ENCODE measurements at regions not wholly inside any gene's neighbourhood (a gene's known extent, or its start where the extent isn't known, plus 50 kb on each side); places are given as distances from the start of the nearest gene placed in this dataset.

- no peaks in the 10 kb centered on the region for H3K36me3 ChIP-seq (ENCODE audit: low read depth)
- H2AFZ ChIP-seq = no peak overlapping the region
- H3K27ac ChIP-seq = no peak overlapping the region
- DNase-seq = no peak
- no peaks in the 10 kb centered on the region for H3K79me2 ChIP-seq (ENCODE audit: low read depth)
- intact Hi-C loops (cut with micrococcal nuclease; ENCODE audit: unreplicated experiment) = no loop called here
- H4K20me1 ChIP-seq (ENCODE audit: insufficient read depth) = no peaks in the 10 kb centered on the region
- no TSS peak for BruUV-seq (replicated peaks)
- TF ChIP-seq CTCF (conservative IDR thresholded peaks at IDR 0.05) (no peak), EZH2 (IDR thresholded peaks at IDR 0.05; ENCODE audit: low read depth) (no peak)
- POLR2A ChIA-PET (ENCODE audit: unreplicated experiment) = interaction anchor here (0.7 kb wide), 1 partner anchor 828 kb away, joined by 4 read pairs; no protein-coding TSS in a partner anchor
- no peak overlapping the region for H3K4me3 ChIP-seq
- CTCF ChIA-PET = no interaction called here
- H3K4me1 ChIP-seq (replicated peaks; ENCODE audit: insufficient read depth) = no peaks in the 10 kb centered on the region
- no peaks in the 10 kb centered on the region for H3K27me3 ChIP-seq (ENCODE audit: insufficient read depth, low read depth)
- no peaks in the 10 kb centered on the region for H3K9me2 ChIP-seq (ENCODE audit: insufficient read depth)
- H3F3A ChIP-seq (ENCODE audit: insufficient read depth, low read depth) = no peaks in the 10 kb centered on the region
- no peak overlapping the region for H3K4me2 ChIP-seq
- H3K9me3 ChIP-seq (ENCODE audit: insufficient read depth, low read depth) = no peaks in the 10 kb centered on the region
Observed at GRCh38 chr11:23704183-23704582, 792.7 kb upstream of the LUZP2 start.

GRCh38 chr11:23711981-23712380 lies 784.9 kb upstream of the LUZP2 start:
- Histone ChIP-seq H3K9me2 (ENCODE audit: insufficient read depth) (no peaks in the 10 kb centered on the region), H3K4me1 (replicated peaks; ENCODE audit: insufficient read depth) (no peaks in the 10 kb centered on the region), H3K9me3 (ENCODE audit: insufficient read depth, low read depth) (no peaks in the 10 kb centered on the region), H3K36me3 (ENCODE audit: low read depth) (no peaks in the 10 kb centered on the region), H3F3A (ENCODE audit: insufficient read depth, low read depth) (no peaks in the 10 kb centered on the region), H4K20me1 (ENCODE audit: insufficient read depth) (no peaks in the 10 kb centered on the region), H3K27ac (no peak overlapping the region), H3K4me3 (no peak overlapping the region), H3K4me2 (no peak overlapping the region), H2AFZ (no peak overlapping the region), H3K79me2 (ENCODE audit: low read depth) (no peaks in the 10 kb centered on the region), H3K27me3 (ENCODE audit: insufficient read depth, low read depth) (no peaks in the 10 kb centered on the region)
- DNase-seq = no peak
- CTCF ChIA-PET = no interaction called here
- TF ChIP-seq EZH2 (IDR thresholded peaks at IDR 0.05; ENCODE audit: low read depth) (no peak), CTCF (conservative IDR thresholded peaks at IDR 0.05) (no peak)
- POLR2A ChIA-PET (ENCODE audit: unreplicated experiment) = no interaction called here
- intact Hi-C loops (cut with micrococcal nuclease; ENCODE audit: unreplicated experiment) = no loop called here
- no TSS peak for BruUV-seq (replicated peaks)

GRCh38 chr11:23719016-23719415 lies 777.8 kb upstream of the LUZP2 start:
- TF ChIP-seq CTCF (conservative IDR thresholded peaks at IDR 0.05) = no peak
- no peak for TF ChIP-seq EZH2 (IDR thresholded peaks at IDR 0.05; ENCODE audit: low read depth)
- no peaks in the 10 kb centered on the region for H3K9me2 ChIP-seq (ENCODE audit: insufficient read depth)
- no peaks in the 10 kb centered on the region for H3F3A ChIP-seq (ENCODE audit: insufficient read depth, low read depth)
- no peaks in the 10 kb centered on the region for H3K36me3 ChIP-seq (ENCODE audit: low read depth)
- no peaks in the 10 kb centered on the region for H3K9me3 ChIP-seq (ENCODE audit: insufficient read depth, low read depth)
- H3K4me1 ChIP-seq (replicated peaks; ENCODE audit: insufficient read depth) = no peaks in the 10 kb centered on the region
- intact Hi-C loops (cut with micrococcal nuclease; ENCODE audit: unreplicated experiment) = no loop called here
- no peaks in the 10 kb centered on the region for H3K27me3 ChIP-seq (ENCODE audit: insufficient read depth, low read depth)
- H3K79me2 ChIP-seq (ENCODE audit: low read depth) = no peaks in the 10 kb centered on the region
- no peak overlapping the region for H3K4me3 ChIP-seq
- H3K4me2 ChIP-seq = no peak overlapping the region
- no peak overlapping the region for H2AFZ ChIP-seq
- no peaks in the 10 kb centered on the region for H4K20me1 ChIP-seq (ENCODE audit: insufficient read depth)
- CTCF ChIA-PET = no interaction called here
- no peak overlapping the region for H3K27ac ChIP-seq
- no peak for DNase-seq
- POLR2A ChIA-PET (ENCODE audit: unreplicated experiment) = no interaction called here
- BruUV-seq (replicated peaks) = no TSS peak

All from PC-9 (cell line).